Body of pancreas (tissue), 4 donors: ENCODE measurements at regions not wholly inside any gene's neighbourhood (a gene's known extent, or its start where the extent isn't known, plus 50 kb on each side); places are given as distances from the start of the nearest gene placed in this dataset.

ENCODE experiments used
- POLR2A ChIP-seq, 3 donors: fragments of 450-650 bp; IDR thresholded peaks; one replicate each; pipeline ENCODE4 v1.6.1; 2016; ENCODE audit warnings: antibody characterized with exemption in 3 of 3, mild to moderate bottlenecking in 2 of 3
- TF ChIP-seq, protein P1 (sequence below), 7 experiments: fragments of 450-650 bp in 4 of 7; fragments of 200-600 bp in 3 of 7; sonication (generic) in 3 of 7; IDR thresholded peaks; one replicate each; pipeline ENCODE4 v1.5.1; 2016 to 2019; ENCODE audit warnings: antibody characterized with exemption in 7 of 7

GRCh38 chr10:2099321-2099720 lies 362.0 kb upstream of the ADARB2 start:
- no peak for TF ChIP-seq POLR2A (IDR thresholded peaks at IDR 0.05)
- TF ChIP-seq, protein P1, sequence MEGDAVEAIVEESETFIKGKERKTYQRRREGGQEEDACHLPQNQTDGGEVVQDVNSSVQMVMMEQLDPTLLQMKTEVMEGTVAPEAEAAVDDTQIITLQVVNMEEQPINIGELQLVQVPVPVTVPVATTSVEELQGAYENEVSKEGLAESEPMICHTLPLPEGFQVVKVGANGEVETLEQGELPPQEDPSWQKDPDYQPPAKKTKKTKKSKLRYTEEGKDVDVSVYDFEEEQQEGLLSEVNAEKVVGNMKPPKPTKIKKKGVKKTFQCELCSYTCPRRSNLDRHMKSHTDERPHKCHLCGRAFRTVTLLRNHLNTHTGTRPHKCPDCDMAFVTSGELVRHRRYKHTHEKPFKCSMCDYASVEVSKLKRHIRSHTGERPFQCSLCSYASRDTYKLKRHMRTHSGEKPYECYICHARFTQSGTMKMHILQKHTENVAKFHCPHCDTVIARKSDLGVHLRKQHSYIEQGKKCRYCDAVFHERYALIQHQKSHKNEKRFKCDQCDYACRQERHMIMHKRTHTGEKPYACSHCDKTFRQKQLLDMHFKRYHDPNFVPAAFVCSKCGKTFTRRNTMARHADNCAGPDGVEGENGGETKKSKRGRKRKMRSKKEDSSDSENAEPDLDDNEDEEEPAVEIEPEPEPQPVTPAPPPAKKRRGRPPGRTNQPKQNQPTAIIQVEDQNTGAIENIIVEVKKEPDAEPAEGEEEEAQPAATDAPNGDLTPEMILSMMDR (IDR thresholded peaks at IDR 0.05), result no peak
